Hematopoietic multipotent progenitor cell treated with erythropoietin and hydrocortisone succinate and interleukin-3 and kit ligand, for 17 days (in vitro differentiated cells): ENCODE measurements at regions not wholly inside any gene's neighbourhood (a gene's known extent, or its start where the extent isn't known, plus 50 kb on each side); places are given as distances from the start of the nearest gene placed in this dataset.

Source experiments
- DNase-seq: peaks from one replicate; pipeline ENCODE4 v3.0.0-alpha.2; 2015; ENCODE audit warnings: low spot score

- DNase-seq, result no peak
These were observed 579.5 kb downstream of the CAAP1 start for GRCh38 chr9:26313108-26313507.

- DNase-seq, result no peak
These were observed 581.1 kb downstream of the CAAP1 start for GRCh38 chr9:26311463-26311995.

GRCh38 chr9:26310294-26310693, 582.3 kb downstream of the CAAP1 start:
- no peak for DNase-seq

- no peak for DNase-seq
These were observed 584.3 kb downstream of the CAAP1 start for GRCh38 chr9:26308328-26308727.

GRCh38 chr9:26301659-26302058, 590.9 kb downstream of the CAAP1 start:
- no peak for DNase-seq

GRCh38 chr9:26301046-26301445, 591.6 kb downstream of the CAAP1 start:
- DNase-seq, result no peak

- DNase-seq, result no peak
These were observed 595.6 kb downstream of the CAAP1 start for GRCh38 chr9:26296910-26297572.

GRCh38 chr9:26292943-26293342, 599.7 kb downstream of the CAAP1 start:
- no peak for DNase-seq

GRCh38 chr9:26271495-26272122, 593.4 kb upstream of the TUSC1 start:
- DNase-seq, result no peak

GRCh38 chr9:26266146-26266793, 588.0 kb upstream of the TUSC1 start:
- DNase-seq, result no peak

GRCh38 chr9:26264709-26265601, 586.7 kb upstream of the TUSC1 start:
- no peak for DNase-seq

- DNase-seq, result no peak
These were observed 585.2 kb upstream of the TUSC1 start for GRCh38 chr9:26263478-26263877.

- DNase-seq, result no peak
These were observed 584.3 kb upstream of the TUSC1 start for GRCh38 chr9:26262421-26263107.

- DNase-seq, result no peak
These were observed 583.5 kb upstream of the TUSC1 start for GRCh38 chr9:26261503-26262330.

- DNase-seq, result no peak
These were observed 582.0 kb upstream of the TUSC1 start for GRCh38 chr9:26260238-26260637.

GRCh38 chr9:26247861-26248260, 569.6 kb upstream of the TUSC1 start:
- DNase-seq, result no peak

- no peak for DNase-seq
These were observed 566.6 kb upstream of the TUSC1 start for GRCh38 chr9:26244661-26245451.

GRCh38 chr9:26243726-26244125, 565.5 kb upstream of the TUSC1 start:
- DNase-seq, result no peak

- no peak for DNase-seq
These were observed 564.9 kb upstream of the TUSC1 start for GRCh38 chr9:26243029-26243697.
